HG02938 (cell line): ENCODE measurements at regions not wholly inside any gene's neighbourhood (a gene's known extent, or its start where the extent isn't known, plus 50 kb on each side); places are given as distances from the start of the nearest gene placed in this dataset.

Source experiments
- ATAC-seq: cut with Tn5 transposase; IDR thresholded peaks from one replicate; pipeline ENCODE4 v1.9.1; 2021; ENCODE audit warnings: mild to moderate bottlenecking, moderate library complexity; ENCODE audit not compliant: unreplicated experiment

GRCh38 chr10:79003183-79004100 lies 65.3 kb upstream of the ZMIZ1 start:
- no peak for ATAC-seq

GRCh38 chr10:79004311-79004710 lies 64.5 kb upstream of the ZMIZ1 start:
- no peak for ATAC-seq

- no peak for ATAC-seq
Measured at GRCh38 chr10:79005126-79005810, 63.5 kb upstream of the ZMIZ1 start.

- ATAC-seq: no peak
Measured at GRCh38 chr10:79007018-79007417, 61.7 kb upstream of the ZMIZ1 start.

GRCh38 chr10:79007421-79008319 lies 61.1 kb upstream of the ZMIZ1 start:
- no peak for ATAC-seq

- ATAC-seq: no peak
Measured at GRCh38 chr10:79009145-79009544, 59.6 kb upstream of the ZMIZ1 start.

GRCh38 chr10:79012567-79012966 lies 56.2 kb upstream of the ZMIZ1 start:
- no peak for ATAC-seq

GRCh38 chr10:79013406-79013987 lies 55.3 kb upstream of the ZMIZ1 start:
- ATAC-seq: no peak

GRCh38 chr10:79014796-79015195 lies 54.0 kb upstream of the ZMIZ1 start:
- ATAC-seq: no peak

GRCh38 chr10:79017882-79018520 lies 50.8 kb upstream of the ZMIZ1 start:
- no peak for ATAC-seq

- no peak for ATAC-seq
Measured at GRCh38 chr10:79018521-79019011, 50.2 kb upstream of the ZMIZ1 start.
